ENCODE measurements at regions not wholly inside any gene's neighbourhood (a gene's known extent, or its start where the extent isn't known, plus 50 kb on each side); places are given as distances from the start of the nearest gene placed in this dataset.
"Not testable (repeated sequence)": the region's sequence is repeated elsewhere in the genome, so short reads cannot be mapped to it uniquely, and the experiment has no call there.

DNA sequence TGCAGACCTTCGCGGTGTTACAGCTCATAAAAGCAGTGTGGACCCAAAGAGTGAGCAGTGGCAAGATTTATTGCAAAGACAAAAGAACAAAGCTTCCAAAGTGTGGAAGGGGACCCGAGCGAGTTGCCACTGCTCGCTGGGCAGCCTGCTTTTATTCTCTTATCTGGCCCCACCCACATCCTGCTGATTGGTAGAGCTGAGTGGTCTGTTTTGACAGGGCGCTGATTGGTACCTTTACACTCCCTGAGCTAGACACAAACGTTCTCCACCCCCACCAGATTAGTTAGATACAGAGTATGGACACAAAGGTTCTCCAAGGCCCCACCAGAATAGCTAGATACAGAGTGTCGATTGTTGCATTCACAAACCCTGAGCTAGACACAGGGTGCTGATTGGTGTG, 156.2 kb upstream of the GIMD1 start:
- H3K9me1 ChIP-seq (ENCODE audit: control insufficient read depth, insufficient read depth, low read length); FAIRE-seq; H3K36me3 ChIP-seq (ENCODE audit: control insufficient read depth, insufficient read depth, low read length); H3K79me2 ChIP-seq (ENCODE audit: control insufficient read depth, insufficient read depth, low read length); ATAC-seq; H3K27ac ChIP-seq (ENCODE audit: extremely low read depth, low read depth, low read length); H3K9me3 ChIP-seq (replicated peaks; ENCODE audit: control insufficient read depth, insufficient read depth, low read depth, low read length); H3K4me2 ChIP-seq (ENCODE audit: insufficient read depth, low read length); H3K9ac ChIP-seq (ENCODE audit: insufficient read depth in 1 of 2, low read depth in 2 of 2, low read length in 2 of 2); intact Hi-C loops (cut with micrococcal nuclease); CTCF ChIA-PET (ENCODE audit: low intra/inter-chr PET ratio); BruUV-seq (replicated peaks); H3K4me3 ChIP-seq; H3K27me3 ChIP-seq (ENCODE audit: control insufficient read depth in 2 of 2, insufficient read depth in 2 of 2, low read length in 2 of 2); H4K20me1 ChIP-seq (replicated peaks; ENCODE audit: control insufficient read depth, insufficient read depth, low read length); H3K4me1 ChIP-seq (replicated peaks in 1 of 2; ENCODE audit: control insufficient read depth in 2 of 2, insufficient read depth in 2 of 2, low read length in 2 of 2); in situ Hi-C loops (cut with MboI): not testable (repeated sequence)
- TF ChIP-seq POLR2H (tag; IDR thresholded peaks at IDR 0.05; ENCODE audit: low read depth) (0 out of 2 replicates have a peak, but pooled peaks have one; percentile 28), SREBF1 (IDR thresholded peaks at IDR 0.05; ENCODE audit: borderline replicate concordance, low read depth, low read length) (peak; percentile 76; the same call in 1 of the 2 replicates), POLR2A (conservative IDR thresholded peaks at IDR 0.05) (0 out of 2 replicates have a peak, but pooled peaks have one; percentile 47), MTA3 (IDR thresholded peaks at IDR 0.05; ENCODE audit: borderline replicate concordance) (0 out of 2 replicates have a peak, but pooled peaks have one; percentile 38), NFYB (IDR thresholded peaks at IDR 0.05; ENCODE audit: extremely low read depth, insufficient read length) (peak; percentile 63)
- POLR2A ChIA-PET = interaction anchor here (0.7 kb wide), 1 partner anchor 9 kb away, joined by 3 read pairs; no protein-coding TSS in a partner anchor
- peak in 1 of 4 experiments; percentile 11 for DNase-seq (ENCODE audit: extremely low read depth in 1 of 4, low spot score in 3 of 4)
- peak overlapping the region; percentile 59; the same call in 1 of the 2 replicates for H2AFZ ChIP-seq (ENCODE audit: low read depth, low read length)
- 5% methylated on average over 8 of the region's 8 CpGs for WGBS (ENCODE audit: insufficient coverage, low coverage, missing lambda C conversion rate)

GRCh38 chr4:106522839-106523238, 154.3 kb upstream of the GIMD1 start:
- no peak for DNase-seq (ENCODE audit: extremely low read depth in 1 of 4, low spot score in 3 of 4)
- Histone ChIP-seq H3K9me1 (ENCODE audit: control insufficient read depth, insufficient read depth, low read length) (no peaks in the 10 kb centered on the region), H3K79me2 (ENCODE audit: control insufficient read depth, insufficient read depth, low read length) (no peaks in the 10 kb centered on the region), H3K36me3 (ENCODE audit: control insufficient read depth, insufficient read depth, low read length) (no peaks in the 10 kb centered on the region), H2AFZ (ENCODE audit: low read depth, low read length) (no peak overlapping the region), H3K27ac (ENCODE audit: extremely low read depth, low read depth, low read length) (no peak overlapping the region), H3K4me2 (ENCODE audit: insufficient read depth, low read length) (no peak overlapping the region), H3K4me1 (replicated peaks in 1 of 2; ENCODE audit: control insufficient read depth in 2 of 2, insufficient read depth in 2 of 2, low read length in 2 of 2) (peaks cover 0 to 7% of the 10 kb centered on the region in 2 experiments; a peak in 2 of 5 replicates), H4K20me1 (replicated peaks; ENCODE audit: control insufficient read depth, insufficient read depth, low read length) (no peaks in the 10 kb centered on the region), H3K9me3 (replicated peaks; ENCODE audit: control insufficient read depth, insufficient read depth, low read depth, low read length) (no peaks in the 10 kb centered on the region), H3K9ac (ENCODE audit: insufficient read depth in 1 of 2, low read depth in 2 of 2, low read length in 2 of 2) (no peak overlapping the region), H3K27me3 (ENCODE audit: control insufficient read depth in 2 of 2, insufficient read depth in 2 of 2, low read length in 2 of 2) (no peaks in the 10 kb centered on the region), H3K4me3 (no peak overlapping the region)
- CTCF ChIA-PET (ENCODE audit: low intra/inter-chr PET ratio) = interaction anchor here (0.6 kb wide), 1 partner anchor 151 kb away, joined by 4 read pairs; no protein-coding TSS in a partner anchor
- no peak for FAIRE-seq
- POLR2A ChIA-PET = no interaction called here
- WGBS (ENCODE audit: insufficient coverage, low coverage, missing lambda C conversion rate) = 3% methylated on average over 8 of the region's 8 CpGs
- in situ Hi-C loops (cut with MboI) (no loop called here), intact Hi-C loops (cut with micrococcal nuclease) (no loop called here)
- no TSS peak for BruUV-seq (replicated peaks)
- ATAC-seq = peak; percentile 66
- no peak for TF ChIP-seq SPI1 (IDR thresholded peaks at IDR 0.05; ENCODE audit: borderline replicate concordance, low read depth, low read length)
- TF ChIP-seq, protein P1, sequence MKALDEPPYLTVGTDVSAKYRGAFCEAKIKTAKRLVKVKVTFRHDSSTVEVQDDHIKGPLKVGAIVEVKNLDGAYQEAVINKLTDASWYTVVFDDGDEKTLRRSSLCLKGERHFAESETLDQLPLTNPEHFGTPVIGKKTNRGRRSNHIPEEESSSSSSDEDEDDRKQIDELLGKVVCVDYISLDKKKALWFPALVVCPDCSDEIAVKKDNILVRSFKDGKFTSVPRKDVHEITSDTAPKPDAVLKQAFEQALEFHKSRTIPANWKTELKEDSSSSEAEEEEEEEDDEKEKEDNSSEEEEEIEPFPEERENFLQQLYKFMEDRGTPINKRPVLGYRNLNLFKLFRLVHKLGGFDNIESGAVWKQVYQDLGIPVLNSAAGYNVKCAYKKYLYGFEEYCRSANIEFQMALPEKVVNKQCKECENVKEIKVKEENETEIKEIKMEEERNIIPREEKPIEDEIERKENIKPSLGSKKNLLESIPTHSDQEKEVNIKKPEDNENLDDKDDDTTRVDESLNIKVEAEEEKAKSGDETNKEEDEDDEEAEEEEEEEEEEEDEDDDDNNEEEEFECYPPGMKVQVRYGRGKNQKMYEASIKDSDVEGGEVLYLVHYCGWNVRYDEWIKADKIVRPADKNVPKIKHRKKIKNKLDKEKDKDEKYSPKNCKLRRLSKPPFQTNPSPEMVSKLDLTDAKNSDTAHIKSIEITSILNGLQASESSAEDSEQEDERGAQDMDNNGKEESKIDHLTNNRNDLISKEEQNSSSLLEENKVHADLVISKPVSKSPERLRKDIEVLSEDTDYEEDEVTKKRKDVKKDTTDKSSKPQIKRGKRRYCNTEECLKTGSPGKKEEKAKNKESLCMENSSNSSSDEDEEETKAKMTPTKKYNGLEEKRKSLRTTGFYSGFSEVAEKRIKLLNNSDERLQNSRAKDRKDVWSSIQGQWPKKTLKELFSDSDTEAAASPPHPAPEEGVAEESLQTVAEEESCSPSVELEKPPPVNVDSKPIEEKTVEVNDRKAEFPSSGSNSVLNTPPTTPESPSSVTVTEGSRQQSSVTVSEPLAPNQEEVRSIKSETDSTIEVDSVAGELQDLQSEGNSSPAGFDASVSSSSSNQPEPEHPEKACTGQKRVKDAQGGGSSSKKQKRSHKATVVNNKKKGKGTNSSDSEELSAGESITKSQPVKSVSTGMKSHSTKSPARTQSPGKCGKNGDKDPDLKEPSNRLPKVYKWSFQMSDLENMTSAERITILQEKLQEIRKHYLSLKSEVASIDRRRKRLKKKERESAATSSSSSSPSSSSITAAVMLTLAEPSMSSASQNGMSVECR (CRISPR knock-in tag; IDR thresholded peaks at IDR 0.05) = no peak
- peak in 2 of 3 experiments; percentile 8 to 18; a peak in 1 of 6 replicates for TF ChIP-seq CTCF (IDR thresholded peaks at IDR 0.05 in 2 of 3, conservative IDR thresholded peaks at IDR 0.05 in 1 of 3; ENCODE audit: insufficient read depth in 2 of 3, low read depth in 1 of 3, low read length in 3 of 3)
- no peak for TF ChIP-seq RHOXF2B (CRISPR knock-in tag; conservative IDR thresholded peaks at IDR 0.05)
- TF ChIP-seq ZNF384 (IDR thresholded peaks at IDR 0.05; ENCODE audit: low read depth, low read length) = peak; percentile 75
